ENCODE measurements at regions not wholly inside any gene's neighbourhood (a gene's known extent, or its start where the extent isn't known, plus 50 kb on each side); places are given as distances from the start of the nearest gene placed in this dataset.

GRCh38 chr14:85054178-85054577 lies 475.8 kb upstream of the FLRT2 start:
- Histone ChIP-seq H4K20me1 (ENCODE audit: insufficient read depth, poor library complexity, severe bottlenecking) (no peaks in the 10 kb centered on the region), H2AFZ (no peak overlapping the region), H3K27me3 (no peaks in the 10 kb centered on the region), H3K9me3 (ENCODE audit: low read depth) (no peaks in the 10 kb centered on the region), H3K79me2 (no peaks in the 10 kb centered on the region), H3K4me1 (ENCODE audit: insufficient read depth) (no peaks in the 10 kb centered on the region), H3K4me3 (no peak overlapping the region), H3K9me2 (replicated peaks; ENCODE audit: insufficient read depth) (no peaks in the 10 kb centered on the region), H3K4me2 (no peak overlapping the region), H3K36me3 (replicated peaks; ENCODE audit: insufficient read depth, low read depth) (no peaks in the 10 kb centered on the region), H3K27ac (no peak overlapping the region)
- TF ChIP-seq EZH2phosphoT487 (IDR thresholded peaks at IDR 0.05; ENCODE audit: low read depth, severe bottlenecking, unreplicated experiment) (no peak), CTCF (IDR thresholded peaks at IDR 0.05; ENCODE audit: poor library complexity) (no peak), EZH2 (IDR thresholded peaks at IDR 0.05; ENCODE audit: borderline replicate concordance) (no peak)
- DNase-seq (ENCODE audit: low spot score) = no peak

GRCh38 chr14:85056267-85056666 lies 473.7 kb upstream of the FLRT2 start:
- no peaks in the 10 kb centered on the region for H3K4me1 ChIP-seq (ENCODE audit: insufficient read depth)
- TF ChIP-seq CTCF (IDR thresholded peaks at IDR 0.05; ENCODE audit: poor library complexity) = no peak
- TF ChIP-seq EZH2 (IDR thresholded peaks at IDR 0.05; ENCODE audit: borderline replicate concordance) = no peak
- no peak for TF ChIP-seq EZH2phosphoT487 (IDR thresholded peaks at IDR 0.05; ENCODE audit: low read depth, severe bottlenecking, unreplicated experiment)
- no peaks in the 10 kb centered on the region for H3K36me3 ChIP-seq (replicated peaks; ENCODE audit: insufficient read depth, low read depth)
- H4K20me1 ChIP-seq (ENCODE audit: insufficient read depth, poor library complexity, severe bottlenecking) = no peaks in the 10 kb centered on the region
- H3K27ac ChIP-seq = no peak overlapping the region
- WGBS (ENCODE audit: low lambda C conversion rate, missing lambda C conversion rate) = 85% methylated on average over 1 of the region's 1 CpG
- H3K4me2 ChIP-seq = no peak overlapping the region
- no peaks in the 10 kb centered on the region for H3K27me3 ChIP-seq
- H3K4me3 ChIP-seq = no peak overlapping the region
- H3K9me3 ChIP-seq (ENCODE audit: low read depth) = no peaks in the 10 kb centered on the region
- H3K79me2 ChIP-seq = no peaks in the 10 kb centered on the region
- no peaks in the 10 kb centered on the region for H3K9me2 ChIP-seq (replicated peaks; ENCODE audit: insufficient read depth)
- DNase-seq (ENCODE audit: low spot score) = no peak
- no peak overlapping the region for H2AFZ ChIP-seq

- TF ChIP-seq EZH2phosphoT487 (IDR thresholded peaks at IDR 0.05; ENCODE audit: low read depth, severe bottlenecking, unreplicated experiment) (no peak), EZH2 (IDR thresholded peaks at IDR 0.05; ENCODE audit: borderline replicate concordance) (no peak), CTCF (IDR thresholded peaks at IDR 0.05; ENCODE audit: poor library complexity) (no peak)
- no peaks in the 10 kb centered on the region for H3K9me3 ChIP-seq (ENCODE audit: low read depth)
- no peaks in the 10 kb centered on the region for H3K27me3 ChIP-seq
- DNase-seq (ENCODE audit: low spot score) = no peak
- no peaks in the 10 kb centered on the region for H3K4me1 ChIP-seq (ENCODE audit: insufficient read depth)
- no peaks in the 10 kb centered on the region for H3K36me3 ChIP-seq (replicated peaks; ENCODE audit: insufficient read depth, low read depth)
- no peak overlapping the region for H3K4me3 ChIP-seq
- H4K20me1 ChIP-seq (ENCODE audit: insufficient read depth, poor library complexity, severe bottlenecking) = no peaks in the 10 kb centered on the region
- 87% methylated on average over 7 of the region's 7 CpGs for WGBS (ENCODE audit: low lambda C conversion rate, missing lambda C conversion rate)
- no peaks in the 10 kb centered on the region for H3K79me2 ChIP-seq
- no peaks in the 10 kb centered on the region for H3K9me2 ChIP-seq (replicated peaks; ENCODE audit: insufficient read depth)
- no peak overlapping the region for H2AFZ ChIP-seq
- H3K27ac ChIP-seq = no peak overlapping the region
- no peak overlapping the region for H3K4me2 ChIP-seq
Observed at GRCh38 chr14:85057221-85057620, 472.7 kb upstream of the FLRT2 start.

GRCh38 chr14:85058150-85058549 lies 471.8 kb upstream of the FLRT2 start:
- Histone ChIP-seq H3K27ac (no peak overlapping the region), H4K20me1 (ENCODE audit: insufficient read depth, poor library complexity, severe bottlenecking) (no peaks in the 10 kb centered on the region), H3K9me2 (replicated peaks; ENCODE audit: insufficient read depth) (no peaks in the 10 kb centered on the region), H3K79me2 (no peaks in the 10 kb centered on the region), H3K4me1 (ENCODE audit: insufficient read depth) (no peaks in the 10 kb centered on the region), H3K9me3 (ENCODE audit: low read depth) (no peaks in the 10 kb centered on the region), H3K27me3 (no peaks in the 10 kb centered on the region), H3K36me3 (replicated peaks; ENCODE audit: insufficient read depth, low read depth) (no peaks in the 10 kb centered on the region), H3K4me2 (no peak overlapping the region), H2AFZ (no peak overlapping the region), H3K4me3 (no peak overlapping the region)
- no peak for DNase-seq (ENCODE audit: low spot score)
- TF ChIP-seq EZH2phosphoT487 (IDR thresholded peaks at IDR 0.05; ENCODE audit: low read depth, severe bottlenecking, unreplicated experiment) = no peak
- TF ChIP-seq EZH2 (IDR thresholded peaks at IDR 0.05; ENCODE audit: borderline replicate concordance) = no peak
- no peak for TF ChIP-seq CTCF (IDR thresholded peaks at IDR 0.05; ENCODE audit: poor library complexity)
